H1 (cell line): ENCODE measurements at regions not wholly inside any gene's neighbourhood (a gene's known extent, or its start where the extent isn't known, plus 50 kb on each side); places are given as distances from the start of the nearest gene placed in this dataset.

Experiments
- BCL11A ChIP-seq, 2 experiments: IDR thresholded peaks; one replicate each; pipeline ENCODE4 v1.6.1; 2011; ENCODE audit warnings: low read depth in 2 of 2, low read length in 2 of 2, mild to moderate bottlenecking in 2 of 2
- CHD2 ChIP-seq: IDR thresholded peaks from 2 replicates; pipeline ENCODE4 v1.6.1; 2012; ENCODE audit warnings: low read length, improper control_type of control experiment
- CTCF ChIP-seq, 3 experiments: IDR thresholded peaks; 1 replicate in 2 of 3; 2 replicates in 1 of 3; pipeline versions ENCODE4 v1.5.1 to v1.6.1; 2011; ENCODE audit warnings: low read length in 3 of 3, mild to moderate bottlenecking in 3 of 3, inconsistent platforms in 2 of 3, low read depth in 1 of 3, moderate library complexity in 1 of 3; ENCODE audit not compliant: insufficient read depth in 1 of 3; ENCODE audit errors: control extremely low read depth in 1 of 3
- EP300 ChIP-seq, 2 experiments: IDR thresholded peaks; 1 replicate in 1 of 2; 2 replicates in 1 of 2; pipeline ENCODE4 v1.6.1; 2011 to 2012; ENCODE audit warnings: low read depth in 2 of 2, low read length in 2 of 2, mild to moderate bottlenecking in 2 of 2, borderline replicate concordance in 1 of 2, inconsistent platforms in 1 of 2, moderate library complexity in 1 of 2
- EZH2 ChIP-seq: fragments of 200-600 bp; sonication (generic); IDR thresholded peaks from 2 replicates; pipeline ENCODE4 v1.7.1; 2012; ENCODE audit warnings: low read depth, mild to moderate bottlenecking, moderate library complexity, low read length, inconsistent platforms; ENCODE audit not compliant: severe bottlenecking
- GABPA ChIP-seq: IDR thresholded peaks from 2 replicates; pipeline ENCODE4 v1.6.1; 2011; ENCODE audit warnings: mild to moderate bottlenecking, low read length, moderate library complexity, borderline replicate concordance; ENCODE audit not compliant: insufficient read depth
- HDAC6 ChIP-seq: IDR thresholded peaks from one replicate; pipeline ENCODE4 v1.7.1; 2012; ENCODE audit warnings: low read depth, mild to moderate bottlenecking, inconsistent platforms, low read length, moderate library complexity
- MAFK ChIP-seq: IDR thresholded peaks from 2 replicates; pipeline ENCODE4 v1.6.1; 2012; ENCODE audit warnings: low read depth, mild to moderate bottlenecking, improper control_type of control experiment, low read length
- POLR2A ChIP-seq, 2 experiments: IDR thresholded peaks; 1 replicate in 1 of 2; 2 replicates in 1 of 2; pipeline ENCODE4 v1.6.1; 2011; ENCODE audit warnings: low read depth in 2 of 2, low read length in 2 of 2, mild to moderate bottlenecking in 2 of 2; ENCODE audit errors: control extremely low read depth in 1 of 2
- POLR2AphosphoS5 ChIP-seq: IDR thresholded peaks from 2 replicates; pipeline ENCODE4 v1.6.1; 2011; ENCODE audit warnings: low read depth, low read length
- SP1 ChIP-seq: IDR thresholded peaks from 2 replicates; pipeline ENCODE4 v1.6.1; 2011; ENCODE audit warnings: low read depth, low read length
- TAF1 ChIP-seq: IDR thresholded peaks from 2 replicates; pipeline ENCODE4 v1.6.1; 2011; ENCODE audit warnings: mild to moderate bottlenecking, low read depth, low read length
- TAF7 ChIP-seq: optimal IDR thresholded peaks from 2 replicates; pipeline ENCODE3; 2011; ENCODE audit warnings: low read depth, mild to moderate bottlenecking, inconsistent platforms, low read length, moderate library complexity, borderline replicate concordance
- ZNF274 ChIP-seq: IDR thresholded peaks from 2 replicates; pipeline ENCODE4 v1.7.0; 2012; ENCODE audit warnings: low read length, borderline replicate concordance; ENCODE audit errors: extremely low read depth

DNA sequence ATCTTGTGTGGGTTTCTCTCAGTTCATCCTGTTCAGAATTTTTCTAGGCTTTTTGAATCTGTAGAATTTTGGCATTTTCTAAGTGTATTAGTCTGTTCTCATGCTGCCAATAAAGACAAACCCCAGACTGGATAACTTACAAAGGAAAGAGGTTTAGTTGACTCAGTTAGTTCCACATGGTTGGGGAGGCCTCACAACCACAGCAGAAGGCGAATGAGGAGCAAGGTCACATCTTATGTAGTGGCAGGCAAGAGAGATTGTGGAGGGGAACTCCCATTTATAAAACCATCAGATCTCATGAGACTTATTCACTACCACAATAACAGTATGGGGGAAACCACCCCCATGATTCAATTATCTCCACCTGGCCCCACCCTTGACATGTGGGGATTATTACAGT is 199.2 kb downstream of the ST6GAL2 start:
- TF ChIP-seq POLR2A (IDR thresholded peaks at IDR 0.05; ENCODE audit: control extremely low read depth in 1 of 2, low read depth in 2 of 2, low read length in 2 of 2) (no peak), CTCF (IDR thresholded peaks at IDR 0.05; ENCODE audit: control extremely low read depth in 1 of 3, insufficient read depth in 1 of 3, low read depth in 1 of 3, low read length in 3 of 3) (no peak), ZNF274 (no peak), EP300 (IDR thresholded peaks at IDR 0.05; ENCODE audit: borderline replicate concordance in 1 of 2, low read depth in 2 of 2, low read length in 2 of 2) (no peak), TAF1 (no peak), BCL11A (IDR thresholded peaks at IDR 0.05; ENCODE audit: low read depth in 2 of 2, low read length in 2 of 2) (no peak), MAFK (no peak), CHD2 (no peak), POLR2AphosphoS5 (no peak), HDAC6 (no peak), GABPA (no peak), EZH2 (no peak), SP1 (no peak), TAF7 (no peak)
